ENCODE measurements at regions not wholly inside any gene's neighbourhood (a gene's known extent, or its start where the extent isn't known, plus 50 kb on each side); places are given as distances from the start of the nearest gene placed in this dataset.

DNA sequence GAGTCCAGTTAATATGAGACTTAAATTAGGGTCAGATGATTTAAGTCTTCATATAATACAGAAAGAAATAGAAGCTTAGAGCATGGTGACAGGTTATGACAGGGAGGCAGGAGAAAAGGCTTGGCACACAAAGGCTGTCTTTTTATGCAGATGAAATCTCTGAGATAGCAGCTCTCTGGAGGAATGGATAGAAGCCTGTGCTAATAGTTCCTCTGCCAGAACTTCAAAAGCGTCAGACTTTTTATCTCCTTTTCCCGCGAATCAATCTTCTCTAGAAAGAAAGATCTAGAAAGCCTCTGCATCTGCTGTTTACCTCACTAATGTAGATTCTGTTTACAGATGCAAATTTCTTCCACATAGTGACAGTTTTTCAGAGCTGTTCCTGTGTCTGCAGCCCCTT lies 1106.2 kb downstream of the XPNPEP1 start:
- no peak for DNase-seq (ENCODE audit: low read depth)
- TF ChIP-seq, protein P1, sequence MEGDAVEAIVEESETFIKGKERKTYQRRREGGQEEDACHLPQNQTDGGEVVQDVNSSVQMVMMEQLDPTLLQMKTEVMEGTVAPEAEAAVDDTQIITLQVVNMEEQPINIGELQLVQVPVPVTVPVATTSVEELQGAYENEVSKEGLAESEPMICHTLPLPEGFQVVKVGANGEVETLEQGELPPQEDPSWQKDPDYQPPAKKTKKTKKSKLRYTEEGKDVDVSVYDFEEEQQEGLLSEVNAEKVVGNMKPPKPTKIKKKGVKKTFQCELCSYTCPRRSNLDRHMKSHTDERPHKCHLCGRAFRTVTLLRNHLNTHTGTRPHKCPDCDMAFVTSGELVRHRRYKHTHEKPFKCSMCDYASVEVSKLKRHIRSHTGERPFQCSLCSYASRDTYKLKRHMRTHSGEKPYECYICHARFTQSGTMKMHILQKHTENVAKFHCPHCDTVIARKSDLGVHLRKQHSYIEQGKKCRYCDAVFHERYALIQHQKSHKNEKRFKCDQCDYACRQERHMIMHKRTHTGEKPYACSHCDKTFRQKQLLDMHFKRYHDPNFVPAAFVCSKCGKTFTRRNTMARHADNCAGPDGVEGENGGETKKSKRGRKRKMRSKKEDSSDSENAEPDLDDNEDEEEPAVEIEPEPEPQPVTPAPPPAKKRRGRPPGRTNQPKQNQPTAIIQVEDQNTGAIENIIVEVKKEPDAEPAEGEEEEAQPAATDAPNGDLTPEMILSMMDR (IDR thresholded peaks at IDR 0.05; ENCODE audit: insufficient read depth, low read depth, low read length): no peak
- H3K4me3 ChIP-seq (ENCODE audit: low read depth, low read length): no peak overlapping the region

DNA sequence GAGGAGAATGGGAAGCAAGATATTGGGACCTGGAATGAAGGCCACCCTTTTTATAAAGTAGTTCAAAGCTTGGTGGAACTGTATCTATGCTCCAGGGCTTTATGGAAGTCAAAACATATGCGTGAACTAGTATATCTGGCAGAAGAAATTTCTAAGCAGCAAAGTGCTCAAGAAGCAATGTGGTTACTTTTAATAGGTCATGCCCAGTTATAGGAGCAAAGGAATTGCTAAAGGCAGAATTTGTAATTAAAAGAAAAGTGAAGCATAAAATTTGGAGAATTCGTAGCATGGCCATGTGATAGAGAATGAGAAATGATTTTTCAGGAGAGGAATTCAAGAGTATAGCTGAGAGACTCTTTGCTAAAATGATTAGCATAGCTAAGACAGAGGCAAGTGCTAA lies 1110.4 kb downstream of the XPNPEP1 start:
- no peak for DNase-seq (ENCODE audit: low read depth)
- H3K4me3 ChIP-seq (ENCODE audit: low read depth, low read length): no peak overlapping the region
- TF ChIP-seq, protein P1 (IDR thresholded peaks at IDR 0.05; ENCODE audit: insufficient read depth, low read depth, low read length): no peak

DNA sequence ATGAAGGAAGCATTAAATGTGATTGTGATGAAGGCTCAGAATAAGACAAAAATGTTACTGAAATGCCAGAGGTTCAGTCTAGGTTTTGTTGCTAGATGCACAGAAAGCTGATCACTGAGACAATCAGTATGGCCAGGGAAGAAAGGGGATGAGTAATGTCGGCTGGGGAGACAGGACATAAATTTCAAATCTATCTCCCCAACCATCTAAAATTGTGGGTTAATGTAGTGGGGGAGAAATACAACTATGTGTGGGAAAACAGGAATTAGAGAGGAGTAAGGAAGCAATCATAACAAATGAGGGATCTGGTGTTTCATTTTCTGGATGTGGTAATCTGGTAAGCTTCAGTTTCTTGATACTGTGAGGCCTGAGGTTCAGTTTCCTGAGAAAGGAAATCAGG lies 1111.0 kb downstream of the XPNPEP1 start:
- H3K4me3 ChIP-seq (ENCODE audit: low read depth, low read length): no peak overlapping the region
- TF ChIP-seq, protein P1 (IDR thresholded peaks at IDR 0.05; ENCODE audit: insufficient read depth, low read depth, low read length): no peak
- DNase-seq (ENCODE audit: low read depth): peak; percentile 34

DNA sequence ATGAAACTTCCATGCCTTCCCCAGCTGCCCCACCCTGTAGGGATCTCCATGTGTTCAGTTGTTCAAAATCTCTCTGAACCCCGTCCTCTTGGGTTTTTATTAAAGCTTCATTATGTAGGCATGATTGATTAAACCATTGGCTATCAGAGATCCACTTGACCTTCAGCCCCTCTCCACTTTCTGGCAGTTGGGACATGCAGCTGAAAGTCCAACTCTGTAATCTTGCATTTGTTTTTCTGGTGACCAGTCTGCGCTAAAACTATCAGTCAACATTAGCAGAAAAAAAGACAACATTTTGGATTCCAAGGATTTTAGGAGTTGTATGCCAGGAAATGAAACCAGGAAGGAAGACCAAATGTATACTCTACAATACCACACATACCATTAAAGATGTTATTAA lies 1115.1 kb downstream of the XPNPEP1 start:
- no peak for DNase-seq (ENCODE audit: low read depth)
- TF ChIP-seq, protein P1 (IDR thresholded peaks at IDR 0.05; ENCODE audit: insufficient read depth, low read depth, low read length): no peak
- H3K4me3 ChIP-seq (ENCODE audit: low read depth, low read length): no peak overlapping the region

DNA sequence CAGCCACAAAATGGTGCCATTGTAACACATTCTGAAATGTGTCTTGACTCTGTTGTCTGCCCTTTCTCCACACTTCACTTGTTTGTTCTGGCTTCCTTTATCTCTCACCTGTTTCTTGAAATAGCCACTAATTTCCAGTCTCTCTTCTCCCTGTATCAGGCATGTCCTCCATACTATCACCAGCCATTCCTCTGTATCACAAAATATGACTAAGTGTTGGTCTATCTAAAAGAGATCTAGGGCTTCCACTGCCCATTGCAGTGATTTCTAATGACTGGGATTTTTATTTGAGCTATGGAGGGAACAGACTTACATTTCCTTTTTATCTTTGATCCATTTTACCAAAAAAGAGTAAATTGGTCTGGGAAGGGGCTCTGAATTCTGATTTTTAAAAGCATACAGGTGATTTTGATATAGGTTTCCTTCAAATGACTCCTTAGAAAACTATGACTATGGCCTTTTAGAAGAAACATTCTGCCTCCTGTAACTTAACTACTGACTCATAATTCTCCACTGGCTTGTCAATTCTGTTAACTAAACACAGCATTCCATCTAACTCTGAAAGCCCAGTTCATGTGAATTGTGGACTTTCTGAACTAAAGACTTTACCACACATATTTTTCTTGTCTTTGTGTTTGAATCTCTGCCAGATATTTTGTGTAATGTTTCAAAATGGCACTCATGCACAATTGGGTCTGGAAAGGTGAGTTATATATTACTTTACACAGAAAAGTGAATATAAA lies 1121.4 kb downstream of the XPNPEP1 start:
- no peak overlapping the region for H3K4me3 ChIP-seq (ENCODE audit: low read depth, low read length)
- TF ChIP-seq, protein P1 (IDR thresholded peaks at IDR 0.05; ENCODE audit: insufficient read depth, low read depth, low read length): no peak
- peak; percentile 28 for DNase-seq (ENCODE audit: low read depth)

DNA sequence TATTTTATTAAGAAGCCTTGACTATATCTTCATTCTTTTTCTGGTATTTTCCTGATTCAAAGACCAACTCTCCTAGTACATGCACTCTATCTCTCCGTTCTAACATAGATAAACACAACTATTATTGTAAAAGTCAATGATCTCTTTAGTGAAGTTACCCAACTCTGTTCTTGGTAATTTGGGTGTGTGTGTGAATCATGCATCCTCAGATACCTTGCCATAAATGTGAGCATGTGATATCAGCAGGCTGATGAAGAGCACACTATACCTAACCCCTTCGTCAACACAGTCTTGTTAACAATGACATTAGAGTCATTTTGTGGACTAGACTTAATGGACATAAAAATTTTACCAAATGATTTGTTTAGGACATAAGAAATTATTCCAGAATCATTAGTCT lies 1122.1 kb downstream of the XPNPEP1 start:
- DNase-seq (ENCODE audit: low read depth): no peak
- TF ChIP-seq, protein P1 (IDR thresholded peaks at IDR 0.05; ENCODE audit: insufficient read depth, low read depth, low read length): no peak
- H3K4me3 ChIP-seq (ENCODE audit: low read depth, low read length): no peak overlapping the region

DNA sequence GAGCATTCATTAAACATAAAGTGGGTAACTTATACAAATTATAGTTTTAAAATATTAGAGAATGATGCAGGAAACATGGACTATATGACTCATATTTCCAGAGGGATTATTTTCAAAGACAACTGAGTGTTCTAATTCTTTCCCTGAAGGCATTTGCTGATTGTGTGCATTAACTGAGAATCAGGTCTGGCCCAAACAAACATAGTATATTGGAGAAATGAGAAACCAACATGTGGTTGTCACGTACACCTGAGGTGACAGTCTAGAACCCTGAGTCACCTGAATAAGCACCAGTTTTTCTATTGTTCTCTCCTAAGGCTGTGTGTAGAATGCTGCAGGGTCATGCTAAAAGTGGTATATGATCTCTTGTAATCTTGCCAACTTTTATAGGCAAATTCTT lies 1125.7 kb downstream of the XPNPEP1 start:
- TF ChIP-seq, protein P1 (IDR thresholded peaks at IDR 0.05; ENCODE audit: insufficient read depth, low read depth, low read length): no peak
- no peak overlapping the region for H3K4me3 ChIP-seq (ENCODE audit: low read depth, low read length)
- no peak for DNase-seq (ENCODE audit: low read depth)

All from fibroblast of villous mesenchyme (primary cell).